NT2/D1 (cell line): ENCODE measurements at regions not wholly inside any gene's neighbourhood (a gene's known extent, or its start where the extent isn't known, plus 50 kb on each side); places are given as distances from the start of the nearest gene placed in this dataset.

Experiments used
- DNase-seq: peaks from one replicate; pipeline ENCODE4 v3.0.0-alpha.2; 2011; ENCODE audit warnings: low read depth, low spot score
- H3K27me3 ChIP-seq: 2 replicates; pipeline ENCODE4 v1.6.0; 2011; ENCODE audit warnings: mild to moderate bottlenecking; ENCODE audit not compliant: insufficient read length, insufficient read depth
- H3K36me3 ChIP-seq: 2 replicates; pipeline ENCODE4 v1.6.1; 2011; ENCODE audit warnings: mild to moderate bottlenecking, low read length, mixed read lengths; ENCODE audit not compliant: insufficient read depth, insufficient read length
- H3K4me1 ChIP-seq: 2 replicates; pipeline ENCODE4 v1.5.1; 2011; ENCODE audit not compliant: insufficient read depth, insufficient read length
- H3K4me3 ChIP-seq: 2 replicates; pipeline ENCODE4 v1.5.1; 2011; ENCODE audit warnings: low read depth; ENCODE audit not compliant: insufficient read length
- H3K9ac ChIP-seq: 2 replicates; pipeline ENCODE4 v1.6.0; 2011; ENCODE audit warnings: low read depth; ENCODE audit not compliant: insufficient read length
- H3K9me3 ChIP-seq: 2 replicates; pipeline ENCODE4 v1.5.1; 2011; ENCODE audit warnings: mild to moderate bottlenecking, low read length; ENCODE audit not compliant: insufficient read depth
- SUZ12 ChIP-seq: IDR thresholded peaks from 2 replicates; pipeline ENCODE4 v1.6.1; 2011; ENCODE audit not compliant: insufficient read length, insufficient read depth; ENCODE audit errors: extremely low read depth
- YY1 ChIP-seq: IDR thresholded peaks from 2 replicates; pipeline ENCODE4 v1.6.1; 2011; ENCODE audit not compliant: insufficient read length, insufficient read depth
- ZNF274 ChIP-seq: IDR thresholded peaks from 2 replicates; pipeline ENCODE4 v1.6.1; 2011; ENCODE audit warnings: mild to moderate bottlenecking, low read depth, low read length

DNA sequence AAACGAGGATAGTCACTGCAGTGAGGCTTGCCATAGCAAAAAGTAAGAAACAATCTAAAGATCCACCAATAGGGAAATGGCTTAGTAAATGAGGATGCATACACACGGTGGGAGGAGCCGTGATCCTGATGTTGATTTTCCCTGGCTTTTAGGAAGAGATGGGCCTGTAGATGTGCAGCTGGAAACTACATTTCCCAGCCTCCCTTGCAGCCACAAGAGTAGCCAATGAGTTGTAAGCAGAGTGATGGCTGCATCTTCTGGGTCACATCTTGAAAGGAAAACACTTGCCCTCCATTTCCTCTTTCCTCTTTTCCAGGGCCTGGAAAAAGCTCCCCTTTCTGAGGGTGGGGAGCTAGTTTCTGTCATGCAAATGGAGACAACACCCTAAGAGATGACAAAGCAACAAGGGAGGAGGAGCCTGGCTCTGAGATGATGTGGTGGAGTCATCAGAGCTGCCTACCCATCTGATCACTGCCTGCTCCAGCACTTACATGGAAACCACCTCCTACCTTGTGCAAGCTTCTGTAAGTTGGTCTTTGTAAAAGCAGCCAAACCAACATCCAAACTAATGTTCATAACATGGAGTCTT, 139.1 kb downstream of the TLE3 start:
- no peak overlapping the region for H3K9ac ChIP-seq
- no peaks in the 10 kb centered on the region for H3K27me3 ChIP-seq
- peaks cover 5% of the 10 kb centered on the region for H3K4me1 ChIP-seq
- H3K36me3 ChIP-seq: no peaks in the 10 kb centered on the region
- TF ChIP-seq SUZ12 (no peak), YY1 (no peak), ZNF274 (no peak)
- peak; percentile 60 for DNase-seq
- no peaks in the 10 kb centered on the region for H3K9me3 ChIP-seq
- H3K4me3 ChIP-seq: no peak overlapping the region

DNA sequence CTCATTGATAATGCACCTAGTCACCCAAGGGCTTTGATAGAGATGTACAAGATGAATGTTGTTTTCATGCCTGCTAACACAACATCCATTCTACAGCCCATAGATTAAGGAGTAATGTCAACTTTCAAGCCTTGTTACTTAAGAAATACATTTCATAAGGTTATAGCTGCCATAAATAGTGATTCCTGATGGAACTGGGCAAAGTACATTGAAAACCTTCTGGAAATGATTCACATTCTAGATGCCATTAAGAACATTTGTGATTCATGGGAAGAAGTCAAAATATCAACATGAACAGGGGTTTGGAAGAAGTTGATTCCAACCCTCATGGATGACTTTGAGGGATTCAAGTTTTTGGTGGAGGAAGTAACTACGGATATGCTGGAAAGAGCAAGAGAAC, 135.2 kb downstream of the TLE3 start:
- H3K4me3 ChIP-seq: no peak overlapping the region
- H3K9me3 ChIP-seq: no peaks in the 10 kb centered on the region
- DNase-seq: no peak
- no peak overlapping the region for H3K9ac ChIP-seq
- H3K27me3 ChIP-seq: no peaks in the 10 kb centered on the region
- no peaks in the 10 kb centered on the region for H3K36me3 ChIP-seq
- peaks cover 3% of the 10 kb centered on the region for H3K4me1 ChIP-seq
- TF ChIP-seq SUZ12 (no peak), YY1 (no peak), ZNF274 (no peak)

DNA sequence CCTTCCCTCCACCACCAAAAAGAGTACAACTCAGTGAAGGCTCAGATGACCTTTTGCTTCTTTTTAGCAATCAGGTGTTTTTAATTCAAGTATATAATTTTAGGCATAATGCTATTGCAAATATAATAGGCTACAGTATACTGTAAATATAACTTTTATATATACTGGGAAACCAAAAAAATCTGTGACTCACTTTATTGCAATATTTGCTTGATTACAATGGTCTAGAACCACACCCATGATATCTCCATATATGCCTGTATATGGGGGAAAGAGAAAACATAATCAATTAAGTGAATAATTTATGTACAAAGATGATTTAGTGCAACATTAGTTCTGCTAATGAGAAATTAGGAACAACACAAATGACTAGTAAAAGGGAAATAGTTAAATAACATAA, 134.3 kb downstream of the TLE3 start:
- Histone ChIP-seq H3K4me1 (peaks cover under 1% of the 10 kb centered on the region), H3K27me3 (no peaks in the 10 kb centered on the region), H3K9me3 (no peaks in the 10 kb centered on the region), H3K4me3 (no peak overlapping the region), H3K36me3 (no peaks in the 10 kb centered on the region), H3K9ac (no peak overlapping the region)
- TF ChIP-seq SUZ12: no peak
- no peak for TF ChIP-seq ZNF274
- TF ChIP-seq YY1: no peak
- DNase-seq: no peak

DNA sequence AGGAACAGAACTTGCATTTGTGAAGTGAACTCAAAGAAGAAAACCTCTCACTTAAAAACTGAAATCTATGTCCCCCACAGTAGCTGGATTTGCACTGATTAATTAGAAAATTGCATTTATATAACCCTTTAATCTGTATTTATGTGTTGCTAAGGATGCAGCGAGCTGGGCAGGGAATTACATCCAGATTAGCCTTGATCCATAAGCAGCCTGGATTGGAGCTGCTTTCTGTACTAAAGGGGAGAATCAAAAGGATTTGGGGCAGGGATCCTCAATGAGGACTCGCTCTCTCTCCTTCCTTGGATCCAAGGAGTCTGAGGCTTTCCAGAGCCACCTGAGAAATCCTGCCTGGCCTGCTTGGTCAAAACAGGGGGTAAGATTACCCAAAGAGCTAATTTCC, 125.9 kb downstream of the TLE3 start:
- Histone ChIP-seq H3K9me3 (no peaks in the 10 kb centered on the region), H3K4me1 (no peaks in the 10 kb centered on the region), H3K9ac (no peak overlapping the region), H3K27me3 (peaks cover 31% of the 10 kb centered on the region), H3K4me3 (no peak overlapping the region), H3K36me3 (no peaks in the 10 kb centered on the region)
- no peak for TF ChIP-seq ZNF274
- no peak for TF ChIP-seq SUZ12
- no peak for TF ChIP-seq YY1
- no peak for DNase-seq

DNA sequence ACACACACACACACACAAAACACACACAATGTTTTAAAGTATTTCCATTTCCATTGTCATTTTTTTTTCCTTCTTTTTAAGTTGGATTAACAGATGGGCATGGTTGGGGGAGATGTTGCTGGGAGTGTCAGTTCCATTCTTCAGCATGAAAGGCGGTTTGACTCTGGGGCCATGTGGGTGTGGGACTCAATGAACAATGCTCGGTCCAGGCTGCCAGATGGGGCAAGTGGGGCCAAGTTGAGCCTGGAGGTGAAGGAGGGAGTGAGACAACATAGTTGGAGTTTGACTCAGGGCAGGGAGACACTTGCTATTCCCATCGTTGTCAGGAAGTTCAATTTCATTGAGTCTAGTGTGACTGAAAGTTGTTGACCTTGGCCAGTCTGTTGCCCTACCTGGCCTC, 125.3 kb downstream of the TLE3 start:
- no peak for DNase-seq
- Histone ChIP-seq H3K4me1 (no peaks in the 10 kb centered on the region), H3K9me3 (no peaks in the 10 kb centered on the region), H3K36me3 (no peaks in the 10 kb centered on the region), H3K27me3 (peaks cover 31% of the 10 kb centered on the region), H3K9ac (no peak overlapping the region), H3K4me3 (no peak overlapping the region)
- TF ChIP-seq SUZ12 (no peak), ZNF274 (no peak), YY1 (no peak)

DNA sequence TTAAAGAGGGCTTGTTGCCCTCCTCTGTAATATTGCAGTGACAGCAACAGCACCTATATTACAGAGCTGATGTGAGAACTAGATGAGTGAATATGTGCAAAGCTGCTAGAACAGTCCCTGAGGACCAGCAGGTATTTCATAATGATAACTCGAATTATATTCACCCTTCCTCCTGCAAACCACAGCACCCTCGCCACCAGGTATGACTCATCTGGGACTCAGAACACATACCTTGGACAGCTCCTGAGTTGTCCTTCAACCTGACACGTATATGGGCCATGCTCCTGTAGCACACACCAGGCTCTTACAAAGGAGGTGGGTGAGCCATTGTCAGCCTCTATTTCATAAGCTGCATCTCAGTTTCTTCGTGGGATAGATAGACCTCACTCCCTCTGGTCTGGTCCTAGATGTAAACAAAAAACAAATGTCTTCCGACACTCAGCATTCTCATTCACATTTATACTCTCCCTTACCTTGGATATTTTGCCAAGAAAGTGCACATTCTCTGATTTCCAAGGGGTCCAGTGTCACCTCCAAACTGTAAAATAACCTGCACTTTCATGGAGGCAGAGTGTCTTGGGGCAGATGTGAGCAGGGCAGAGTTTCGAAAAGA, 124.5 kb downstream of the TLE3 start:
- Histone ChIP-seq H3K9ac (no peak overlapping the region), H3K36me3 (no peaks in the 10 kb centered on the region), H3K9me3 (no peaks in the 10 kb centered on the region), H3K27me3 (peaks cover 31% of the 10 kb centered on the region), H3K4me3 (no peak overlapping the region), H3K4me1 (no peaks in the 10 kb centered on the region)
- no peak for TF ChIP-seq YY1
- TF ChIP-seq SUZ12: no peak
- TF ChIP-seq ZNF274: no peak
- no peak for DNase-seq

DNA sequence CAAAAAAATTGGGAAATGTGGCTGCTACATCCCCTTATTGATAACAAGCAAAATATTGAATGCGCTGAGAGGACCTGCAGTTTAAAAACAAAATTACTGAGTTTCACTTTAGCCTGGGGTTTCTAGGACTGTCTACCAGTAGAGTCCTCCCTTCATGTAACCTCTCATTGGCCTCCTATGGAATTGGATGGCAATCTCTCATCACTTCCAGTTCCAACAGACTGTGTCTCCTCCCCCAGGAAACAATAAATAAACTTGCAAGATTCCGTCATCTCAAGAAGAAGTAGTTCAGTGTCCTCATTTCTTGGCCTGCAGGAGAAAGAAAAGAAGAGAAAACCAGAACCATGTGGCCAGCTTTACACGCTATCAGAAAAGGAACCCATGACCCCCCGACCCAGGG, 123.8 kb downstream of the TLE3 start:
- peaks cover 3% of the 10 kb centered on the region for H3K4me1 ChIP-seq
- H3K9me3 ChIP-seq: no peaks in the 10 kb centered on the region
- H3K27me3 ChIP-seq: peaks cover 31% of the 10 kb centered on the region
- no peak for DNase-seq
- H3K36me3 ChIP-seq: no peaks in the 10 kb centered on the region
- H3K9ac ChIP-seq: no peak overlapping the region
- no peak overlapping the region for H3K4me3 ChIP-seq
- TF ChIP-seq ZNF274: no peak
- TF ChIP-seq SUZ12: no peak
- no peak for TF ChIP-seq YY1
